HG03159 (cell line): ENCODE measurements at regions not wholly inside any gene's neighbourhood (a gene's known extent, or its start where the extent isn't known, plus 50 kb on each side); places are given as distances from the start of the nearest gene placed in this dataset.

Experiments used
- ATAC-seq: cut with Tn5 transposase; IDR thresholded peaks from one replicate; pipeline ENCODE4 v1.9.1; 2021; ENCODE audit warnings: mild to moderate bottlenecking, moderate library complexity; ENCODE audit not compliant: unreplicated experiment

GRCh38 chr11:134915881-134916280 lies 503.8 kb upstream of the B3GAT1 start:
- no peak for ATAC-seq

GRCh38 chr11:134915212-134915611 lies 503.2 kb upstream of the B3GAT1 start:
- ATAC-seq, result no peak

- no peak for ATAC-seq
These were observed 502.1 kb upstream of the B3GAT1 start for GRCh38 chr11:134913999-134914590.

GRCh38 chr11:134913391-134913790 lies 501.3 kb upstream of the B3GAT1 start:
- no peak for ATAC-seq

- no peak for ATAC-seq
These were observed 499.6 kb upstream of the B3GAT1 start for GRCh38 chr11:134911514-134912180.

- no peak for ATAC-seq
These were observed 496.5 kb upstream of the B3GAT1 start for GRCh38 chr11:134908583-134908982.

- ATAC-seq, result no peak
These were observed 495.6 kb upstream of the B3GAT1 start for GRCh38 chr11:134907636-134908035.

GRCh38 chr11:134906356-134906955 lies 494.4 kb upstream of the B3GAT1 start:
- no peak for ATAC-seq

GRCh38 chr11:134905928-134906327 lies 493.9 kb upstream of the B3GAT1 start:
- no peak for ATAC-seq

GRCh38 chr11:134905517-134905916 lies 493.5 kb upstream of the B3GAT1 start:
- ATAC-seq, result no peak

GRCh38 chr11:134904103-134904790 lies 492.2 kb upstream of the B3GAT1 start:
- no peak for ATAC-seq

GRCh38 chr11:134901955-134902918 lies 490.2 kb upstream of the B3GAT1 start:
- no peak for ATAC-seq

GRCh38 chr11:134901542-134901941 lies 489.5 kb upstream of the B3GAT1 start:
- no peak for ATAC-seq

- ATAC-seq, result no peak
These were observed 482.0 kb upstream of the B3GAT1 start for GRCh38 chr11:134893810-134894685.

- ATAC-seq, result no peak
These were observed 478.4 kb upstream of the B3GAT1 start for GRCh38 chr11:134890446-134890845.

- no peak for ATAC-seq
These were observed 477.8 kb upstream of the B3GAT1 start for GRCh38 chr11:134889832-134890231.

GRCh38 chr11:134888821-134889220 lies 476.8 kb upstream of the B3GAT1 start:
- ATAC-seq, result no peak

GRCh38 chr11:134887896-134888295 lies 475.9 kb upstream of the B3GAT1 start:
- no peak for ATAC-seq

GRCh38 chr11:134883484-134883883 lies 471.4 kb upstream of the B3GAT1 start:
- no peak for ATAC-seq
